GM18507 (cell line): ENCODE measurements at regions not wholly inside any gene's neighbourhood (a gene's known extent, or its start where the extent isn't known, plus 50 kb on each side); places are given as distances from the start of the nearest gene placed in this dataset.
A peak's percentile ranks its signal among the peaks of the same experiment; 100 is the strongest.

Experiments
- DNase-seq: peaks from one replicate; pipeline ENCODE4 v3.0.0; 2011; ENCODE audit warnings: low read depth; ENCODE audit not compliant: insufficient read length; ENCODE audit errors: extremely low spot score
- FAIRE-seq: peaks from 2 replicates; lab custom pipeline; 2011; peaks lifted over from hg19 to GRCh38; lab: Jason Lieb, UNC

DNA sequence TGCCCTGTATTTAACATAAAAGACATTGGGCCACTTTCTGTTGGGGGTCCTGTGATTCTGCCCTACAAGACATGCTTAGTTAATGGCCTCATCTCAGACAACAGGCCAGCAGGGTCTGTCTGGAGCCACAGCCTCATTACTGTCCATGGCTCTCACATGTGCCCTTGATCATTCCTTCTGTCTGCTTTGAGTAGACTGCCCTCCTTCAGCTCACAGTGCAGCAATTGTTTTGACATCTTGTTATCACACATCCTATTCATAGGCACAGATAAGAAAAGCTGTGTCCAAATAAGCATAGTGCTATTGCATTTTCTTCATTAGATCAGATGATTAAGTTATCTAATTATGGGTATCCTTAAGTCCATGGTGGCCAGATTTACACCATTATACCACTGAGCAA is 127.9 kb downstream of the KCTD12 start:
- FAIRE-seq (no peak), DNase-seq (no peak)

DNA sequence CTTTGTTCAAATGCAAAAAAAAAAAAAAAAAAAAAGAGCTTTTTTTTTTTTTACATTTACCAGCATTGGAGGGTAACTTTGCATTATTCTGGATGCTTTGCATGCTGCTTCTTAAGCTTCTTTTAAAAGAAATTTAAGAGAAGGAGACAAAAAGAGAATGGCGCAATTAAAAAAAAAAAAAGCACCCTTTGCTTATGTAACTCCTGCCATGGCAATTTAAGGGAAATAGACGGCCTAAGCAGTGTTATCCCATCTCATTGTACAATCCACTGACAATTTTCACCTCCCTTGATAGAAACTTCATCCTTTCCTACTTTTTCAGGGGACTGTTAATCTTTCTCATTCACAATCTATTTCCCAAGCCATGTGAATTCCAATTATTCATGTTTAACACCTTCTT is 129.8 kb downstream of the KCTD12 start:
- FAIRE-seq (no peak), DNase-seq (no peak)

DNA sequence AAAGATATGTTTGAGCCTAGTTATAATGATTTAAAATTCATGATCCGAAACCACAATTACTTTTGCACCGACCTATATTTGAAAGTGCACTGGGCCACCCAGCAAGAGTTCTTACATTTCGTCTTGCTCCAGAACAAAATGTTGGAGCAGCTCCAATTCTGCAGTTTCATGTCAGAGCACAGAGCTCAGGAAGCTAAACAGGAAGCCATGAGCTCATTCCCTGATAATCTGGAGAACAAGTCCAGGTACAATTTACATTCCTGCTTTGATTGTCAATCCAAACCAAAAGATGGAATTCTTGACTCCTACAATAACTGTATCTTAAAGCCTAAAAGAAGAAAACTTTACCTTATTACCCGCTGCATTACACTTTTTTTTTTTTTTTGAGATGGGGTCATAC is 131.8 kb downstream of the KCTD12 start:
- DNase-seq (no peak), FAIRE-seq (no peak)

DNA sequence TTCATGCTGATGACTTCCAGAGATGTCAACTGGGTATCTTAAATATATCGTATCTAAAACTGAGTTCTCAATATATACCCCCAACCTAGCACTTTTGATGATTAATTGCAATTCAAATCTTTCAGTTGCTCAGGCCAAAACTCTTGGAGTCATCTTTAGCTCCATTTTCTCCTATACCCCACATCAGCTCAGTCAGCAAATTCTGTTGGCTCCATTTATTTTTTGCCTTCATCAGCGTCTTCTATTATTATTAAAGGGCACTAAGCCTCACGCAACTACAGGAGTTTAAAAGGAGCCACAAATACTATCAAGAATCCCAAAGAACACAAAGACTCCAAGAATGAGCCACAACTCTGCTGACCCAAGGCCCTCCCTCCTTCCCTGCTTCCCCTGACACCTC is 134.9 kb downstream of the KCTD12 start:
- DNase-seq (no peak), FAIRE-seq (no peak)

DNA sequence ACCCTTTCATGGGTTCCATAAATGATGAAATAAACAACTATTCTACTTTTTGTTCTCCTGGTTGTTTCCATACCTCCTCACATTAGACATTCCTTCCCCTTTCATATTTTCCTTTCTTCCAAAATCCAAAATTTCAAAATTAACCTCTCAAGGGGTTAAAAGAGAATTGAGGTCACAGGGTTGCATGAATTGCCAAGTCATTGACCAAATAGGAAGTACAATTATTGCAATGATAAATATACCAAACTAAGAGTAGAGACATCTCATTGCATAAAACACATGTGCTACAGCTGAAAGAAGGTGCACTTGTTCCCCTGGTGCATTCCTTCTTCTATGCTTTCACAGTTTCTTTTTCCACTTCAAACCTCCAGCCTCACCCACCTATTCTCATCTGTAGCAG is 136.1 kb downstream of the KCTD12 start:
- DNase-seq (no peak), FAIRE-seq (no peak)

DNA sequence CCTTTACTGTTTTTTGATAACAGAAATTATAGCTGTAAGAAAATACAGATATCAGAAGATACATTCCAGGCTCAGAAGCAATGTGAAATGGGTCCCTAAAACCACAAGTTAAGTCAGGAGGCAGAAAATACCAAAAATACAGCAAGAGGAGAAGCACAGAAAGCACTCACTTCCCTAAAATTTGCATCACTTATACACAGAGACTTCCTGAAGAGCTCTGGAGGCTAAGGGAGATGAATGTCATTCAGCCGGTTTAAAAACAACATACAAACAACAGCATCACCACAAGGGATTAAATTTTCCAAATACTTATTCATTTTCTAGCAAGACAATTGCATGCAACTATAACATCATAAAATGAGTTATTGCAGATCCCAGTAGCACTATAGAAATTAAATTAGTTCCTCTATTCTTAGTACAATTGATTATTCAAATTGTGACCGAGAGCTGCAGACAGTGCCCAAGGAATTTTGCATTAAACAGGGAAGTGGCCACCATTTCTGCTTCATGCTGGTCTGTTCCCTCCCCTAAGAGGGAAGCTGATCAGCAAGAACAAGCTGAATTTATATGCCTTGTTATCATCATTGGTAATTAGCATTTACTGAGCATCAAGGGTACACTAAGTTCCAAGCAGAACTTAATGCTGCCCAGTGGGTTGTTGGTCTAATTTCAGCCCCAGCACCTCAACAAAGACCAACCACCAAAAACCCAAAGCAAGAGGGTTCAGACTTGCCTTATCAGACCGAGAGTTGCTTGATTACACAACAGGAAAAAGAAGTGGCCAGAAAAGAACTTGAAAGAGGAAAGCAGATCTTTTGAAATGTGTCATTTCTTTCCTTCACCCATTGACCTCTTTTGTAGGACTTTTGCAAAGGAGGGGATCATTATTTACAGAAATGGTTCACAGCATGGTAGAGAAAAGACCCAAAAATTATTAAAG is 140.7 kb downstream of the KCTD12 start:
- peak; percentile 26 for DNase-seq
- peak; percentile 93 for FAIRE-seq

DNA sequence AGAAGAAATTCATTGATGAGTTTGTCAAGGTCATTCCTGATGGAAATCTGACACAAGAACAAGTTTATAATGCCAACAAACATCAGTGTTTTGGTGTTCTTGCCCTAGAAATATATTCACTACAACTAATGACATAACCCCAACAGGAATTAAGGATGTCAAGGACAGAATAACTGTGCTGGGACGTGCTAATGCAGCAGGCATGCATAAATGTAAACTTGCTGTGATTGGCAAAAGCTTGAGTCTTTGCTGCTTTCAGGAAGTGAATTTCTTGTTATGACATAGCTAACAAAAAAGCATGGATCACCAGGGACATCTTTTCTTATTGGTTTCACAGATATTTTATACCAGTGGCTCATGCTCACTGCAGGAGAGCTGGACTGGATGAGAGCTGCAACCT is 144.6 kb downstream of the KCTD12 start:
- FAIRE-seq (no peak), DNase-seq (no peak)

DNA sequence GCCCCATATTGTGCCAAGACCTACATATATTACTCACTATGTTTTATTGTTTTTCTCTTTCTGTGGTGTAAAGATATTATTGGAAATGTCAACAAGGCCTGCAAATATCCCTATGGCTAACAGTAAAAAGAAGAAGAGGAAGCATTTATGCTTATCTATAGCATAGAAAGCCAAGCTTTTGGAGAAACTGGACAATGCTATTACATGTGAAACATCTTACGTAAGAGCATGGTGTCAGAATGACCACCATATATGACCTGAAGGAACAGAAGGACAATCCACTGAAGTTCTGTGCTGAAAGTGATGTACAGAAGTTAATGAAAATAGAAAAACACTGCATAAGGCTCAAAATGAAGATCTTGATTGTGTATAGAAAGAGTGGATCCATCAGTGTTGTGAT is 145.2 kb downstream of the KCTD12 start:
- DNase-seq, result no peak
- no peak for FAIRE-seq

DNA sequence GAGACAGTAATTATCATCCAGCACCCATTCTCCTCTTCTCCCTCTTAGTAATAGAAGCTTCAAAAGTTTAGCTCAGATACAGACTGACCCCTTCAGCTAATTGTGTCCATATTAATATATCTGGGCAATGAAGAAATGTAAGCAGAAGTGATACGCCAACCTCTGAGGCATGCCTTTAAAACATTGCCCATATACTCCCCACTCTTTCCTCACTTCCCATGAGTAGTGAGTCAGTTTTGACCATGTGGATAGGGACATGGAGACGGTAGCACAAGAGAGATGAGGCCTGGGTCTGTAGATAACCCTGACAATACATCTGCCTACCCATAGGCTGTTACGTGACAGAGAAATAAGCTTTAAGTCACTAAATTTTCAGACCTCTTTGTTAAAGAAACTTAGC is 147.6 kb downstream of the KCTD12 start:
- DNase-seq (no peak), FAIRE-seq (no peak)

DNA sequence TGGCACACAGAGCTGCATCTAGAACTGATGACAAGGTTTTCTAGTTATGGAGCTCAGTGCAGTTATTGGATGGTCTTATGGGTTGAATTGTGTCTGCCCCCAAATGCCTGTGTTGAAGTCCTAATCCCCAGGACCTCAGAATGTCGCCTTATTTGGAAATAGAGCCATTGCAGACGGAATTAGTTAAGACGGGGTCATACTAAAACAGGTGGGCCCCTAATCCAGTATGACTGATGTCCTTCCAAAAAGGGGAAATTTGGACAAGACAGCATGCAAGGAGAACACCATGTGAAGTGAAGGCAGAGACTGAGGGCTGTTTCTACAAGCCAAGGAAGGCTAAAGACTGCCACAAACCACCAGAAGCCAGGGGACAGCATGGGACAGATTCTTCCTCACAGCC is 148.7 kb downstream of the KCTD12 start:
- FAIRE-seq (no peak), DNase-seq (no peak)

DNA sequence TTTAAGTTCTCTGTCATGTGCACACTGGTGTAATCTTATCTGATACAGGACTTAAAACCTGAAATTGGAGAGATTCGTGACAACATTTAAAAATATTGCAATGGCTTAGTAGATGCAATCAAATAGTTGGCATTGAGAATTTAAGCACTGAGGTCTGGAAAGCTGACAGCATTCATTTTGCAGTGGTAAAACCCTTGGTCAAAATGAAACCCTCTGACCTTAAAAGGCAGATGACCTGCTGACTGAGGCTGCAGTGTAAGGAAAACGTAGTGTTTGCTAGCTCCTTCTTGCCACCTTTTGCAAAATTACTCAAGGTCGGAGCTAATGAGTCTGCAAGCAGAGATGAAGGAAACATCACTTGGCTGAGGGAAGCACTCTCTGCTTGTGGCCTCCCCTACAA is 150.6 kb downstream of the KCTD12 start:
- no peak for FAIRE-seq
- DNase-seq, result no peak

DNA sequence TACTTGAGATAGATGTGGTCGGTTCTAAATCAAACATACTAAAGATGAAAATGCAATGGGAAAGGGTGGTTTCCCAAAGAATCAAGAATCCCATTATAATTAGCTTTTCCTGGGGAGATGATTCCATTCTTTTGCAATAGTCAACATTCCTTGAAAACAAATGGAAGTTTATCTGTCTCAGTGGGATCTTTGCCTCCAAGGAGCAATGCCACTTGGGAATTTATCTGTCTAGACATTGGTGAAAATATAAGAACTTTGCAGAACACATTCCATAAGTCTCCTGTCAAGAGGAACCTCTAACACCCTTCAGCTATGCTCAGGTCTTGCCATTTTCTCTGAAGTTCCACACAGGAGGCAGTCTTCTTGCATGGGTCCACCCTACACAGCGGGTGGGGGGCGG is 152.5 kb downstream of the KCTD12 start:
- FAIRE-seq (no peak), DNase-seq (no peak)

DNA sequence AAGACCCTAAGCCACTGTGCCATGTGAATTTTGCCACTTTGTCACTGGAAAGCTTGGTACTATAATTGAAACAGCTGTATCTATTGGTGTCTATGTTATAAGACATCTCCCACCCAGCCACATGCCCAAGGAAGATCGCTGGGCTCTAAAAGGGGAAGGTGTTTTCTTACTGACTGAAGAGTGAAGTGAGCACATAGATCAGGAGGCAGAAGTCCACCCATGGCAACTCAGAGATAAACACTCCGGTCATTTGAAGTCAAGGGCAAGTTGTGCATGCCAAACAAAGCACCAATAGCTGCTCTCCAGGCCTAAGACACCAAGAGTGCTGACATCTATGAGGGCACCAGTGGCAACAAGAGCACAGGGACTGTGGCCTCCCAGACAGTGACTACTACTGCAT is 153.8 kb downstream of the KCTD12 start:
- no peak for FAIRE-seq
- DNase-seq, result no peak

DNA sequence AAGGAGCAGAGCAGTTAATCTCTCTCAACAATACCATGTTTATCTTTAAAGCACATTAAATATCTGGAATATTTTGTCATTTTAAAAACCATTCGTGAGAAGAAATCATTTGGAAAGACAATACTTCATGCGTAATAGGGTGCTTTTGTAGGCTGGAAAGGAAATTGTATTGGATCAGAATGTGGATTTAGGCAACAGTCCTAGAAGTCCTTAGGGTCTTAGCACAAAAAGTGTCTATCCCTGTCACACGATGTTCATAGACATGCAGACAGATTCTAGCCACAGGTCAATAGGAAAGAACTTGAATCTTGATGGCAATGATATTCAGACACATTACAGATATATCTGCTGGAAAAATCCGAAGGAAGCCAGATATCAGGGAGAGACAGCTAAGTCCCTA is 156.0 kb downstream of the KCTD12 start:
- FAIRE-seq, result no peak
- DNase-seq, result no peak

DNA sequence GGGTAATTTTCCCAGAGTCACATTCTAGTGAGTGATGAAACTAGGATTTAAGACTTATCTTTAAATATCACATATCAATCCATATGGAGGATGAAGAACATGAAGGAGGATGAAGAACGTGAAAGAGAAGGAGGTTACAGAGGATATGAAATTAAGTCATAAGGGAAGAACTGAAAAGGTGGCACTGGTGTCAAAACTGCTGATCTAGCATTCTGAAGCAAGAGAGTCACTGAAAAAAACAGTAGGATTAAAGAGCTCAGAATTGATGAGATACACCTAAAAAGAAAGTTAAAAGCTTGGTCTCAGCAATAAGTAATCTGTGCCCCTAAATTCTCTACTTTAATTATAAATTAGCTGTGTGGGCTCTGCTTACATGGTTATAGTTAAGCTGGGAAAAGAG is 156.5 kb downstream of the KCTD12 start:
- FAIRE-seq (no peak), DNase-seq (no peak)

DNA sequence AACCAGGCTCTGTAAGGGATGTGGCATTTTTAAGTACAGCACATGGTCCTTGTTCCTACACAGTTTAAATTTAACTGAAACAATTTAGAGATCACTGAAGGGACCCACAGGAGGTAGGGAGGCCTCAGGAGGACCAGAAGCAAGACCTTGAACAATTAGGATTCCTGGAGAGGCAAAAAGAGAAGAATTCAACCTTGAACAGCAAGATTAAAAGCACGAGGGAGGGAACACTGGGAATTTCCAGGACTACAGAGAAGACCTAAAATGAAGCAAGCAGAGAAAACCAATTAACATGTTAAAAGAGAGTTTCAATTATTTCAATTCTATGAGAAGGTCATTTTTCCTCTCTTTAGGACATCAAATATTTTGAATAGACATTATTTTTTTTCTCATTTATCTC is 160.3 kb downstream of the KCTD12 start:
- FAIRE-seq (no peak), DNase-seq (no peak)

DNA sequence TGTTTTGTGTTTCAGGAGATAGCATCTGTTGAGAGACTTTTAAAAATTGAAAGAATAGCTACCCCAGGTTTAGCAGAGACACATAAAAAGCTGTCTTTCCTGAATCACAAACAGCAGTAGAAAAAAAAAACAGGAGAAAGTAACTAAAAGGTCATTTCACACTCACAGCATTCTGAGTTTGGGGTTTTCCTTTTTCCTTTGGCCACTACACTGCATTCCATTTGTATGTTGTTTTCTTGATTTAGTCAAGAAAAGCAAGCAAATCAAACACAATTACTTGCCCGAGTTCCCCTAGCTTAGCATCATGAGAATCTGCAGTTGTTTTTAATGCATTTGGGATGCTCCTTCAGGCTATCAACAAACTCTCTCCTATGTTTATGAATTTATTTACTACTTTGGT is 161.0 kb downstream of the KCTD12 start:
- DNase-seq (no peak), FAIRE-seq (no peak)

DNA sequence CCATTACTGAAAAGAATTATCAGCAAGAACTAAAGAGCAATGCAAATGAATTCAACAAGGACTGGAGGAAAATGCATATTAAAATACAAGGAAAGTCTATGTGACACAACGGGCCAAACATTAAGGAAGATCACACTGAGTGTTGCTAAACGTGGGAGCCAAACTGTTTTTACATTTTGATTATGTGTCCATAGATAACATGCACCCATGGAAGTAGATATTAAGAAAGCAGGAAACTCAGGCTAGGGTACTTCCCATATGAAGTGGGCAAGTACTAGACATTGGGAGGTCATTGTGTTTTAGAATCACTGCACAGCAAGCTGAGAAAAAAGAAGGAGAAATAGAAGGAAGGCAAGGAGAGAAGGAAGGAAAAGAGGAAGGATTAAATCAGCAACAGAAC is 161.8 kb downstream of the KCTD12 start:
- FAIRE-seq (no peak), DNase-seq (no peak)

DNA sequence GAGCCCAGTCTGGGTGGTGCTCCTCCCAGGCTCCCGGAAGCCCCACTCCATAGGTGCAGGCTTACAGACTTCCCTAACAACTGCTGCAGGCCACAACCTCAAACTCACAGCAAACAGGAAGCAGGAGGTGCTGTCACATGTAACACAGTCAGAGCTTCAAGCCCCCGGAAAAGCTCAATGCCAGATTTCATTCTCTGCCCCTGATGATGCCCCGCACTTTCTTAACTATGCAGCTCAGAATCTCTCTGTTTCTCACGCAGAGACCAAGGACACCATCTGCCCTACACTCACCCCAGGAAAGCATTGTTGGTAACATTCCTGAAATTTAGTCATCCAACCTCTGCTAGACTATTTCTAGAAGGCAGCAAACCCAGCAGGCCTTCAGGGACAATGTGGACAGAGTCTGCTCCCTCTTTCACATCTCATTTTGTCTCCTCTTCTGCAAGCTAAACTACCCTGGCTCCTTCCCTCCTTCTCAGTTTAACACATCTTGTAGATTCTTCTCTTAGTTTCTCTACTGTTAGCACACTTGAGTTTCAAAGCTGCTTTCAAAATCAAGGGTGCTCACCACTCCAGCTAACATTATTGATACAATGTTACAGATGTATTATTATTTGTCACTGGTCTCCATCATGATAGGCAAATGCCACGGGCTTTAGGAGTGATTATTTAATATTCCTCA is 162.5 kb downstream of the KCTD12 start:
- DNase-seq, result no peak

DNA sequence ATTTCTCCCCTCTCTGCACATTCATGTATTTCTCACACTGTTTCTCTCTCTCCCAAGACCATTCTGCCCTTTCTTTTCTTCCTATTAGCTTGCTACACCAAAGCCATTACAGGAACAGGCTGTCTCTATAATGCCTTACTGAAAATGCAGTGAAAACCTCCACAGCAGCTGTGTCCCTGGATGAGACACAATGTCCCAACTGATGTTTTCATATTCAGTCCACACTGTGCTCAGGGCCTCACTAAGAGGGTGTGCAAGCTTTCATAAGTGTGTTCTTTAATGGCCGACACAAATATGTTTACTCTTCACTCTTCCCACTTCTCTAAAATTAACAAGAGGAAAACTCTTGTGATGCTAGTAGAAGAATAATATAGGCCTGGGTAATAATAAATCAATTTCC is 163.4 kb downstream of the KCTD12 start:
- no peak for DNase-seq
- FAIRE-seq, result no peak

More for the DNA sequence above, 162.5 kb downstream of the KCTD12 start:
- FAIRE-seq, result no peak

DNA sequence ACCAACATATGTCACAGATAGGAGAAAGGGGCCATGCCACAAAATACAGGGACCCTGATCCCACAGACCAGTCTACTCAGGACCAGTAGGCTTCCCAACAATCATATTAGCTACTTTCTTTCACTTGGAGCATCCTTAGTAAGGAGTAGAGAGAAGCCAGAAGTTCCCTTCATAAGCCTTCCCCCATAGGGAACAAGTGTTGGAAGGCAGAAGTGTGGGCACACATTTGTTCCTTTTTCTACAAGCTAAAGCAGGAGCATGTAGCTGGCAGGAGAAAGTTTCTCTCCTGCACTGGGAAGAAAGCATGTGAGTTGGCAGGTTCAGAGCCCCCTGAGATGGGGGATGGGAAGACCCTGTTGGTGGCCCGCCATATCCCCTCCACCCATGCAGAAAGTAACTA is 165.4 kb downstream of the KCTD12 start:
- no peak for FAIRE-seq
- no peak for DNase-seq
